B cell (primary cell): ENCODE measurements at regions not wholly inside any gene's neighbourhood (a gene's known extent, or its start where the extent isn't known, plus 50 kb on each side); places are given as distances from the start of the nearest gene placed in this dataset.

Experiments used
- ATAC-seq: fragments of 200-7000 bp; cut with Tn5 transposase; one replicate; pipeline ENCODE4 v1.10.0; 2021; ENCODE audit warnings: low read depth, mild to moderate bottlenecking, moderate number of reproducible peaks, moderate library complexity
- CTCF ChIA-PET: fragments of 350-600 bp; sonication (Branson Sonifier 250); formaldehyde crosslinking; loops from one replicate; lab custom pipeline; 2021; ENCODE audit warnings: antibody characterized with exemption, inconsistent platforms; lab: Charles Lee
- POLR2A ChIA-PET: fragments of 350-600 bp; sonication (Branson Sonifier 250); formaldehyde crosslinking; loops from one replicate; lab custom pipeline; 2021; ENCODE audit warnings: antibody characterized with exemption; lab: Charles Lee
- DNase-seq: peaks from one replicate; pipeline ENCODE4 v3.0.0; 2013
- H2AFZ ChIP-seq: 2 replicates; pipeline ENCODE4 v1.6.1; 2012; ENCODE audit warnings: mild to moderate bottlenecking, low read depth, low read length; ENCODE audit not compliant: insufficient read depth, poor library complexity, severe bottlenecking
- H3K27ac ChIP-seq, 2 donors: 1 replicate in 1 of 2; 2 replicates in 1 of 2; pipeline ENCODE4 v1.5.1; 2012 to 2013; ENCODE audit warnings: low read length in 2 of 2, mild to moderate bottlenecking in 2 of 2, moderate library complexity in 1 of 2
- H3K27me3 ChIP-seq, 4 experiments: fragments of 200-600 bp in 1 of 4; sonication (generic) in 1 of 4; replicated peaks in 1 of 4; 1 replicate in 2 of 4; 2 replicates in 2 of 4; pipeline versions ENCODE4 v1.6.1 to v1.7.0; 2013 to 2016; ENCODE audit warnings: low read length in 3 of 4, mild to moderate bottlenecking in 2 of 4, mixed read lengths in 1 of 4, moderate library complexity in 1 of 4; ENCODE audit not compliant: insufficient read depth in 4 of 4, control insufficient read depth in 3 of 4; ENCODE audit errors: control extremely low read depth in 1 of 4
- H3K36me3 ChIP-seq, 2 experiments: replicated peaks in 1 of 2; 1 replicate in 1 of 2; 2 replicates in 1 of 2; pipeline versions ENCODE4 v1.6.1 to v1.7.1; 2013; ENCODE audit warnings: low read length in 1 of 2; ENCODE audit not compliant: insufficient read depth in 2 of 2, control insufficient read depth in 1 of 2; ENCODE audit errors: control extremely low read depth in 1 of 2, extremely low read depth in 1 of 2
- H3K4me1 ChIP-seq, 2 donors: fragments of 200-600 bp in 1 of 2; sonication (generic) in 1 of 2; 1 replicate in 1 of 2; 2 replicates in 1 of 2; pipeline versions ENCODE4 v1.5.1 to v1.6.1; 2013 to 2017; ENCODE audit warnings: low read length in 2 of 2; ENCODE audit not compliant: control insufficient read depth in 2 of 2, insufficient read depth in 2 of 2
- H3K4me2 ChIP-seq: replicated peaks from 2 replicates; pipeline ENCODE3; 2012; ENCODE audit warnings: mild to moderate bottlenecking, low read depth, low read length; ENCODE audit not compliant: poor library complexity, severe bottlenecking
- H3K4me3 ChIP-seq, 5 experiments: fragments of 200-600 bp in 1 of 5; sonication (generic) in 1 of 5; 1 replicate in 3 of 5; 2 replicates in 2 of 5; pipeline versions ENCODE4 v1.5.1 to v1.7.0; 2011 to 2016; ENCODE audit warnings: low read length in 4 of 5, mild to moderate bottlenecking in 4 of 5, low read depth in 2 of 5, control low read depth in 1 of 5, moderate library complexity in 1 of 5; ENCODE audit not compliant: insufficient read depth in 1 of 5; ENCODE audit errors: control extremely low read depth in 1 of 5, extremely low read depth in 1 of 5
- H3K79me2 ChIP-seq: fragments of 200-600 bp; sonication (generic); one replicate; pipeline ENCODE4 v1.6.0; 2016; ENCODE audit warnings: low read length; ENCODE audit not compliant: control insufficient read depth, insufficient read depth
- H3K9ac ChIP-seq: fragments of 200-600 bp; sonication (generic); 2 replicates; pipeline ENCODE4 v1.6.1; 2017; ENCODE audit warnings: mild to moderate bottlenecking, low read length, moderate library complexity
- H3K9me3 ChIP-seq, 3 donors: one replicate each; pipeline versions ENCODE4 v1.6.1 to v1.7.1; 2013; ENCODE audit warnings: low read length in 2 of 3; ENCODE audit not compliant: control insufficient read depth in 2 of 3, insufficient read depth in 1 of 3; ENCODE audit errors: control extremely low read depth in 1 of 3
- H4K20me1 ChIP-seq: 2 replicates; pipeline ENCODE4 v1.6.0; 2012; ENCODE audit warnings: mild to moderate bottlenecking, low read length; ENCODE audit not compliant: insufficient read depth, control insufficient read depth, poor library complexity, severe bottlenecking
- H3K27ac Mint-ChIP-seq: one replicate; pipeline ENCODE4 v1.8.0; 2021; ENCODE audit warnings: mixed read lengths
- H3K27me3 Mint-ChIP-seq: one replicate; pipeline ENCODE4 v1.8.0; 2021; ENCODE audit warnings: mixed read lengths
- H3K4me1 Mint-ChIP-seq: one replicate; pipeline ENCODE4 v1.8.0; 2021; ENCODE audit warnings: mixed read lengths
- H3K4me3 Mint-ChIP-seq: one replicate; pipeline ENCODE4 v1.8.0; 2021; ENCODE audit warnings: mixed read lengths
- H3K9me3 Mint-ChIP-seq: one replicate; pipeline ENCODE4 v1.8.0; 2022; ENCODE audit warnings: mixed read lengths; ENCODE audit not compliant: insufficient read depth
- CTCF ChIP-seq: fragments of 200-600 bp; IDR thresholded peaks from one replicate; pipeline ENCODE4 v1.8.0; 2022; ENCODE audit warnings: antibody characterized with exemption, mild to moderate bottlenecking
- EZH2 ChIP-seq: IDR thresholded peaks from 2 replicates; pipeline ENCODE4 v1.6.1; 2012; ENCODE audit warnings: borderline replicate concordance, low read depth, mild to moderate bottlenecking, moderate library complexity, low read length; ENCODE audit not compliant: insufficient read depth, poor library complexity, severe bottlenecking
- WGBS: methylation state at CpG from one replicate; pipeline ENCODE4 v1.1.5; 2013; ENCODE audit warnings: missing lambda C conversion rate; ENCODE audit not compliant: insufficient coverage; 5-methylcytosine and 5-hydroxymethylcytosine counted together
- intact Hi-C: fragments of 100-400 bp; cut with micrococcal nuclease; formaldehyde crosslinking; loops from one replicate; pipeline ENCODE4 v1.10.0; 2022

DNA sequence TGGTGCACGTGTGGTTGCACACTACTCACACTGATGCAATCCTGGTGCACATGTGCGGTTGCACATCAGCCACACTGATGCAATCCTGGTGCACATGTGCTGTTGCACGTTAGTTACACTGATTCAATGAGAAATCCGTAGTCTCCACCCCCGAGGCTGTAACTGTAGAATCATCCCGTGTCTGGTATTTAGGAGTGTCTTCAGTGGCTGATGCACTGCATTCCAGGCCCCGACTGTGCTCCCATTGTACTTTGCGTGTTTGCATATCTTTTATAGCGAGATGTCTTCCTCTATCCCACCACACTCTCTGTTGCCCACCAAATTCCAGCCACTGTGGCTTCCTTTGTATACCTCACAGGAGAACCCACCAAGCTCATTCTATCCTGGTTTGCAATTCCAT lies 87.8 kb upstream of the MTHFD1L start:
- ATAC-seq (no peak), DNase-seq (no peak)
- Histone ChIP-seq H3K36me3 (peaks cover 12 to 42% of the 10 kb centered on the region in 2 experiments), H3K4me1 (no peaks in the 10 kb centered on the region), H3K79me2 (peaks cover 58% of the 10 kb centered on the region), H3K9me3 (peaks cover 1 to 9% (median 6%) of the 10 kb centered on the region in 3 donors), H3K9ac (no peak overlapping the region), H3K4me2 (no peak overlapping the region), H3K27ac (no peak overlapping the region), H4K20me1 (peaks cover 30% of the 10 kb centered on the region), H2AFZ (no peak overlapping the region), H3K4me3 (no peak overlapping the region), H3K27me3 (no peaks in the 10 kb centered on the region)
- intact Hi-C loops, result no loop called here
- Mint-ChIP-seq H3K27me3 (no peaks in the 10 kb centered on the region), H3K4me1 (peaks cover 17% of the 10 kb centered on the region), H3K4me3 (no peak overlapping the region), H3K27ac (peak overlapping the region; percentile 64), H3K9me3 (peaks cover 7% of the 10 kb centered on the region)
- ChIA-PET CTCF (no interaction called here), POLR2A (no interaction called here)
- WGBS, result over 99% methylated on average over 9 of the region's 9 CpGs
- no peak for TF ChIP-seq EZH2
- no peak for TF ChIP-seq CTCF

DNA sequence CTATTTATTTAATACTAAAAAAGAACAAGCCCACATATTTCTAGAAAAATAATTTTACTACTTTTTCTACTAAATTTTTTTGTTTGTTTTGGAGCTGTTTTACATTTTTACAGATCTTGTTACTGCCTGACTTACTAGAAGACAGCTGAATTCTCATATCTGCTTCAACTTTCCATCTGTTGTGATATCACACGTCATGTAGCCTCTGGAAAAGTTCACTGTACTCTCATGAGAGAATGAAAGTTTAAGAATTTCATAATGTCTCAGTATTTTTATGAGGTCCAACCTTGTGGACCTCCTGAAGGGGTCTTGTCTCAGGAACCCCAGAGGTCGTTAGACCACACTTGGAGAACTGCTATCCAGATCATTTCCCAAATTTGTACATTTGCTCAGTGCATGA lies 81.7 kb upstream of the MTHFD1L start:
- Histone ChIP-seq H3K36me3 (peaks cover 17 to 51% of the 10 kb centered on the region in 2 experiments), H3K27me3 (no peaks in the 10 kb centered on the region), H3K9ac (no peak overlapping the region), H3K4me3 (no peak overlapping the region), H4K20me1 (peaks cover 19% of the 10 kb centered on the region), H3K4me2 (no peak overlapping the region), H2AFZ (no peak overlapping the region), H3K79me2 (peaks cover 76% of the 10 kb centered on the region), H3K27ac (no peak overlapping the region), H3K9me3 (peaks cover 0 to 3% (median 0%) of the 10 kb centered on the region in 3 donors), H3K4me1 (peaks cover 0 to 4% of the 10 kb centered on the region in 2 donors)
- POLR2A ChIA-PET, result no interaction called here
- no peak overlapping the region for H3K27ac Mint-ChIP-seq
- no peaks in the 10 kb centered on the region for H3K27me3 Mint-ChIP-seq
- no peak for TF ChIP-seq EZH2
- TF ChIP-seq CTCF, result no peak
- H3K4me3 Mint-ChIP-seq, result no peak overlapping the region
- intact Hi-C loops, result no loop called here
- whole genome bisulfite sequencing, result 100% methylated on average over 1 of the region's 2 CpGs
- H3K9me3 Mint-ChIP-seq, result no peaks in the 10 kb centered on the region
- no peak for DNase-seq
- CTCF ChIA-PET, result no interaction called here
- peaks cover 17% of the 10 kb centered on the region for H3K4me1 Mint-ChIP-seq
- ATAC-seq, result no peak
